CD4-positive, alpha-beta memory T cell (primary cell): ENCODE measurements at regions not wholly inside any gene's neighbourhood (a gene's known extent, or its start where the extent isn't known, plus 50 kb on each side); places are given as distances from the start of the nearest gene placed in this dataset.

Source experiments
- CTCF ChIA-PET: fragments of 350-600 bp; sonication (Branson Sonifier 250); formaldehyde crosslinking; loops from one replicate; lab custom pipeline; 2021; ENCODE audit warnings: inconsistent platforms; ENCODE audit not compliant: partially characterized antibody; lab: Charles Lee
- POLR2A ChIA-PET: fragments of 350-600 bp; sonication (Branson Sonifier 250); formaldehyde crosslinking; loops from one replicate; lab custom pipeline; 2021; ENCODE audit not compliant: partially characterized antibody; lab: Charles Lee
- DNase-seq, 5 donors: peaks; one replicate each; pipeline versions ENCODE4 v3.0.0 to v3.0.0-alpha.2; 2020 to 2022; ENCODE audit warnings: mixed read lengths in 1 of 5
- H3K27ac ChIP-seq: one replicate; pipeline ENCODE4 v1.7.0; 2013; ENCODE audit warnings: low read depth, low read length
- H3K27me3 ChIP-seq: 2 replicates; pipeline ENCODE4 v1.7.0; 2013; ENCODE audit warnings: mild to moderate bottlenecking, low read length, moderate library complexity; ENCODE audit not compliant: insufficient read depth
- H3K36me3 ChIP-seq: 2 replicates; pipeline ENCODE4 v1.7.0; 2013; ENCODE audit warnings: mild to moderate bottlenecking, low read length, moderate library complexity; ENCODE audit not compliant: insufficient read depth
- H3K4me1 ChIP-seq: 2 replicates; pipeline ENCODE4 v1.7.0; 2013; ENCODE audit warnings: mild to moderate bottlenecking, low read length, moderate library complexity; ENCODE audit not compliant: insufficient read depth
- H3K4me3 ChIP-seq, 2 donors: one replicate each; pipeline ENCODE4 v1.7.0; 2013; ENCODE audit warnings: low read length in 2 of 2, mild to moderate bottlenecking in 1 of 2
- H3K9me3 ChIP-seq, 2 donors: one replicate each; pipeline ENCODE4 v1.7.0; 2013; ENCODE audit warnings: low read length in 2 of 2, control low read depth in 1 of 2; ENCODE audit not compliant: control insufficient read depth in 1 of 2
- H3K27ac Mint-ChIP-seq, 7 donors: one replicate each; pipeline ENCODE4 v1.8.0; 2020 to 2021; ENCODE audit warnings: mixed read lengths in 7 of 7, mild to moderate bottlenecking in 6 of 7, inconsistent platforms in 3 of 7, moderate library complexity in 3 of 7
- H3K27me3 Mint-ChIP-seq, 2 donors: one replicate each; pipeline ENCODE4 v1.8.0; 2020 to 2021; ENCODE audit warnings: mixed read lengths in 2 of 2
- H3K36me3 Mint-ChIP-seq, 2 donors: one replicate each; pipeline ENCODE4 v1.8.0; 2020 to 2021; ENCODE audit warnings: mixed read lengths in 2 of 2, inconsistent platforms in 1 of 2, mild to moderate bottlenecking in 1 of 2
- H3K4me1 Mint-ChIP-seq, 4 donors: one replicate each; pipeline ENCODE4 v1.8.0; 2020 to 2021; ENCODE audit warnings: mixed read lengths in 4 of 4, mild to moderate bottlenecking in 1 of 4
- H3K4me3 Mint-ChIP-seq, 8 donors: one replicate each; pipeline ENCODE4 v1.8.0; 2020 to 2021; ENCODE audit warnings: mixed read lengths in 8 of 8, mild to moderate bottlenecking in 7 of 8, moderate library complexity in 6 of 8, inconsistent platforms in 3 of 8
- H3K9me3 Mint-ChIP-seq, 8 donors: one replicate each; pipeline ENCODE4 v1.8.0; 2020 to 2021; ENCODE audit warnings: mixed read lengths in 8 of 8, mild to moderate bottlenecking in 5 of 8, inconsistent platforms in 3 of 8, moderate library complexity in 1 of 8
- intact Hi-C: fragments of 100-400 bp; cut with micrococcal nuclease; formaldehyde crosslinking; loops from one replicate; pipeline ENCODE4 v1.15.1; 2023

GRCh38 chr7:97565665-97566064 is 166.2 kb upstream of the TAC1 start:
- Mint-ChIP-seq H3K27me3 (no peaks in the 10 kb centered on the region), H3K27ac (no peak overlapping the region), H3K36me3 (no peaks in the 10 kb centered on the region), H3K9me3 (peaks cover 0 to 14% (median 7%) of the 10 kb centered on the region in 8 donors), H3K4me3 (peak overlapping the region in 1 of 8 donors; percentile 23), H3K4me1 (no peaks in the 10 kb centered on the region)
- no peak overlapping the region for H3K27ac ChIP-seq
- ChIA-PET CTCF (no interaction called here), POLR2A (no interaction called here)
- H3K27me3 ChIP-seq: no peaks in the 10 kb centered on the region
- no peaks in the 10 kb centered on the region for H3K4me1 ChIP-seq
- DNase-seq: no peak
- H3K4me3 ChIP-seq: no peak overlapping the region
- no peaks in the 10 kb centered on the region for H3K36me3 ChIP-seq
- intact Hi-C loops: no loop called here
- no peaks in the 10 kb centered on the region for H3K9me3 ChIP-seq

GRCh38 chr7:97573065-97573464 is 158.8 kb upstream of the TAC1 start:
- H3K36me3 ChIP-seq: no peaks in the 10 kb centered on the region
- Mint-ChIP-seq H3K27ac (no peak overlapping the region), H3K4me3 (no peak overlapping the region), H3K9me3 (peaks cover 0 to 5% (median 0%) of the 10 kb centered on the region in 8 donors), H3K4me1 (no peaks in the 10 kb centered on the region), H3K27me3 (no peaks in the 10 kb centered on the region), H3K36me3 (no peaks in the 10 kb centered on the region)
- ChIA-PET POLR2A (no interaction called here), CTCF (no interaction called here)
- no peak overlapping the region for H3K27ac ChIP-seq
- H3K4me3 ChIP-seq: no peak overlapping the region
- no peaks in the 10 kb centered on the region for H3K9me3 ChIP-seq
- intact Hi-C loops: no loop called here
- no peaks in the 10 kb centered on the region for H3K27me3 ChIP-seq
- no peak for DNase-seq
- H3K4me1 ChIP-seq: no peaks in the 10 kb centered on the region

GRCh38 chr7:97576043-97576442 is 155.8 kb upstream of the TAC1 start:
- intact Hi-C loops: no loop called here
- Mint-ChIP-seq H3K27ac (no peak overlapping the region), H3K4me3 (no peak overlapping the region), H3K4me1 (no peaks in the 10 kb centered on the region), H3K27me3 (no peaks in the 10 kb centered on the region), H3K36me3 (no peaks in the 10 kb centered on the region), H3K9me3 (peaks cover 0 to 3% (median 0%) of the 10 kb centered on the region in 8 donors)
- H3K27ac ChIP-seq: no peak overlapping the region
- POLR2A ChIA-PET: no interaction called here
- H3K4me3 ChIP-seq: no peak overlapping the region
- no peaks in the 10 kb centered on the region for H3K4me1 ChIP-seq
- CTCF ChIA-PET: no interaction called here
- DNase-seq: no peak
- H3K36me3 ChIP-seq: no peaks in the 10 kb centered on the region
- no peaks in the 10 kb centered on the region for H3K27me3 ChIP-seq
- H3K9me3 ChIP-seq: no peaks in the 10 kb centered on the region

GRCh38 chr7:97578225-97578624 is 153.7 kb upstream of the TAC1 start:
- no peaks in the 10 kb centered on the region for H3K4me1 Mint-ChIP-seq
- Histone ChIP-seq H3K27ac (no peak overlapping the region), H3K9me3 (no peaks in the 10 kb centered on the region), H3K27me3 (no peaks in the 10 kb centered on the region), H3K36me3 (no peaks in the 10 kb centered on the region), H3K4me3 (no peak overlapping the region), H3K4me1 (no peaks in the 10 kb centered on the region)
- H3K9me3 Mint-ChIP-seq: peaks cover 0 to 13% (median 3%) of the 10 kb centered on the region in 8 donors
- no peak overlapping the region for H3K27ac Mint-ChIP-seq
- no peaks in the 10 kb centered on the region for H3K36me3 Mint-ChIP-seq
- H3K4me3 Mint-ChIP-seq: no peak overlapping the region
- intact Hi-C loops: no loop called here
- ChIA-PET CTCF (no interaction called here), POLR2A (no interaction called here)
- DNase-seq: no peak
- no peaks in the 10 kb centered on the region for H3K27me3 Mint-ChIP-seq

GRCh38 chr7:97580205-97580604 is 151.7 kb upstream of the TAC1 start:
- POLR2A ChIA-PET: no interaction called here
- Histone ChIP-seq H3K27me3 (no peaks in the 10 kb centered on the region), H3K9me3 (no peaks in the 10 kb centered on the region), H3K27ac (no peak overlapping the region), H3K4me3 (no peak overlapping the region), H3K36me3 (no peaks in the 10 kb centered on the region), H3K4me1 (no peaks in the 10 kb centered on the region)
- Mint-ChIP-seq H3K36me3 (no peaks in the 10 kb centered on the region), H3K4me1 (no peaks in the 10 kb centered on the region), H3K9me3 (peaks cover 0 to 20% (median 5%) of the 10 kb centered on the region in 8 donors), H3K27me3 (no peaks in the 10 kb centered on the region), H3K4me3 (no peak overlapping the region), H3K27ac (no peak overlapping the region)
- intact Hi-C loops: no loop called here
- CTCF ChIA-PET: no interaction called here
- no peak for DNase-seq

GRCh38 chr7:97595439-97595838 is 136.4 kb upstream of the TAC1 start:
- no peaks in the 10 kb centered on the region for H3K4me1 Mint-ChIP-seq
- intact Hi-C loops: no loop called here
- CTCF ChIA-PET: no interaction called here
- Histone ChIP-seq H3K4me1 (no peaks in the 10 kb centered on the region), H3K27me3 (no peaks in the 10 kb centered on the region), H3K4me3 (no peak overlapping the region), H3K27ac (no peak overlapping the region), H3K36me3 (no peaks in the 10 kb centered on the region), H3K9me3 (no peaks in the 10 kb centered on the region)
- peaks cover 0 to 3% (median 0%) of the 10 kb centered on the region in 8 donors for H3K9me3 Mint-ChIP-seq
- DNase-seq: no peak
- no peak overlapping the region for H3K4me3 Mint-ChIP-seq
- H3K27ac Mint-ChIP-seq: no peak overlapping the region
- POLR2A ChIA-PET: no interaction called here
- no peaks in the 10 kb centered on the region for H3K36me3 Mint-ChIP-seq
- no peaks in the 10 kb centered on the region for H3K27me3 Mint-ChIP-seq

- Histone ChIP-seq H3K36me3 (no peaks in the 10 kb centered on the region), H3K4me1 (no peaks in the 10 kb centered on the region), H3K4me3 (no peak overlapping the region), H3K27me3 (no peaks in the 10 kb centered on the region), H3K27ac (no peak overlapping the region), H3K9me3 (no peaks in the 10 kb centered on the region)
- H3K27me3 Mint-ChIP-seq: no peaks in the 10 kb centered on the region
- H3K4me1 Mint-ChIP-seq: no peaks in the 10 kb centered on the region
- DNase-seq: no peak
- intact Hi-C loops: no loop called here
- no peak overlapping the region for H3K4me3 Mint-ChIP-seq
- CTCF ChIA-PET: no interaction called here
- peaks cover 0 to 5% (median 0%) of the 10 kb centered on the region in 8 donors for H3K9me3 Mint-ChIP-seq
- H3K36me3 Mint-ChIP-seq: no peaks in the 10 kb centered on the region
- POLR2A ChIA-PET: no interaction called here
- H3K27ac Mint-ChIP-seq: no peak overlapping the region
Observed at GRCh38 chr7:97601931-97602457, 129.9 kb upstream of the TAC1 start.

GRCh38 chr7:97620495-97620894 is 111.4 kb upstream of the TAC1 start:
- no peaks in the 10 kb centered on the region for H3K4me1 ChIP-seq
- Mint-ChIP-seq H3K4me3 (no peak overlapping the region), H3K27me3 (no peaks in the 10 kb centered on the region)

More at GRCh38 chr7:97620495-97620894, 111.4 kb upstream of the TAC1 start:
- H3K4me1 Mint-ChIP-seq: no peaks in the 10 kb centered on the region
- peaks cover 0 to 4% (median 0%) of the 10 kb centered on the region in 8 donors for H3K9me3 Mint-ChIP-seq
- DNase-seq: no peak
- no peaks in the 10 kb centered on the region for H3K36me3 ChIP-seq
- no peaks in the 10 kb centered on the region for H3K9me3 ChIP-seq
- no peak overlapping the region for H3K27ac Mint-ChIP-seq
- H3K36me3 Mint-ChIP-seq: no peaks in the 10 kb centered on the region
- H3K27me3 ChIP-seq: no peaks in the 10 kb centered on the region
- H3K4me3 ChIP-seq: no peak overlapping the region
- H3K27ac ChIP-seq: no peak overlapping the region
- POLR2A ChIA-PET: no interaction called here
- CTCF ChIA-PET: no interaction called here
- intact Hi-C loops: no loop called here
